Stimulated activated CD4-positive, alpha-beta T cell treated with anti-CD3 and anti-CD28 coated beads, TNF-alpha, amount 100 ng/mL, for 1 hour (primary cell): ENCODE measurements at regions not wholly inside any gene's neighbourhood (a gene's known extent, or its start where the extent isn't known, plus 50 kb on each side); places are given as distances from the start of the nearest gene placed in this dataset.
A peak's percentile ranks its signal among the peaks of the same experiment; 100 is the strongest.

Experiments
- DNase-seq, 3 donors: peaks; one replicate each; pipeline ENCODE4 v3.0.0-alpha.2; 2020; ENCODE audit warnings: low read depth in 3 of 3, low spot score in 1 of 3

GRCh38 chr12:47312808-47313426 lies 233.2 kb upstream of the AMIGO2 start:
- DNase-seq = no peak

- DNase-seq = no peak
These were observed 232.4 kb upstream of the AMIGO2 start for GRCh38 chr12:47312147-47312546.

GRCh38 chr12:47311568-47311967 lies 231.8 kb upstream of the AMIGO2 start:
- no peak for DNase-seq

- DNase-seq = no peak
These were observed 231.3 kb upstream of the AMIGO2 start for GRCh38 chr12:47311010-47311409.

DNA sequence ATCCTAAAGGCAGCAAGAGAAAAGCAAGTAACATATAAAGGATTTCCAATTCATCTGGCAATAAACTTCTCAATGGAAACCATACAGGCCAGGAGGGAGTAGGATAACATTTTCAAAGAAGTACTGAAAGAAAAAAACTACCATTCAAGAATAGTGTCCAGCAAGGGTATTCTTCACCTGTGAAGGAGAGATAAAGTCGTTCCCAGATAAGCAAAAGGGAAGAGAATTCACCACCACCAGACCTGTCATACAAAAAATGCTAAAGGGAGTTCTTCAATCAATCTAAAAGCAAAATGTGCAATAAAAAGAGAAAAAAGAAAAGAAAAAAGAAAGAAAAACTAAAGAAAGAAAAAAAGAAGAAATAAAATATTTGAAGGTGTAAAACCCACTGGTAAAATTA lies 228.9 kb upstream of the AMIGO2 start:
- DNase-seq = no peak

- DNase-seq = peak in 1 of 3 donors; percentile 28
These were observed 228.1 kb upstream of the AMIGO2 start for GRCh38 chr12:47307680-47308399.

DNA sequence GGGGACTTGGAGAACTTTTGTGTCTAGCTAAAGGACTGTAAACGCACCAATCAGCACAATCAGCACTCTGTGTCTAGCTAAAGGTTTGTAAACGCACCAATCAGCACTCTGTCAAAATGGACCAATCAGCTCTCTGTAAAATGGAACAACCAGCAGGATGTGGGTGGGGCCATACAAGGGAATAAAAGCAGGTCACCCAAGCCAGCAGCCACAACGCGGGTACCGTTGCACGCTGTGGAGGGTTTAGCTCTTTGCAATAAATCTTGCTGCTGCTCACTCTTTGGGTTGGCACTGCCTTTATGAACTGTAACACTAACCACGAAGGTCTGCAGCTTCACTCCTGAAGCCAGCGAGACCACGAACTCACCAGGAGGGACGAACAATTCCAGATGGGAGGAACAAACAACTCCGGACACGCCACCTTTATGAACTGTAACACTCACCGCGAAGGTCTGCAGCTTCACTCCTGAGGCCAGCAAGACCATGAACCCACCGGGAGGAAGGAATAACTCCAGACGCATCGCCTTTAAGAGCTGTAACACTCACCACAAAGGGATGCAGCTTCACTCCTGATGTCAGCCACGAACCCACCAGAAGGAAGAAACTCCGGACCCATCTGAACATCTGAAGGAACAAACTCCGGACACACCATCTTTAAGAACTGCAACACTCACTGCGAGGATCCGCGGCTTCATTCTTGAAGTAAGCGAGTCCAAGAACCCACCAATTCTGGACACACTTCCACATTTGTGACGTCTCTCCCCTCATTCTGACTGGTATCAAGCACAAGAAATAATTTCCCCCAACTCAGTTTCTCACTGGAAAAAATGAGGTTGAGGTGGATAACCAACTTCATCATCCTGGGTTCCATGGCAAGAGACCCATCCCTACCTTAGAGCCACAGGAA lies 227.3 kb upstream of the AMIGO2 start:
- peak; percentile 31 to 46 (median 33) for DNase-seq

- DNase-seq = no peak
These were observed 226.4 kb upstream of the AMIGO2 start for GRCh38 chr12:47306130-47306529.

DNA sequence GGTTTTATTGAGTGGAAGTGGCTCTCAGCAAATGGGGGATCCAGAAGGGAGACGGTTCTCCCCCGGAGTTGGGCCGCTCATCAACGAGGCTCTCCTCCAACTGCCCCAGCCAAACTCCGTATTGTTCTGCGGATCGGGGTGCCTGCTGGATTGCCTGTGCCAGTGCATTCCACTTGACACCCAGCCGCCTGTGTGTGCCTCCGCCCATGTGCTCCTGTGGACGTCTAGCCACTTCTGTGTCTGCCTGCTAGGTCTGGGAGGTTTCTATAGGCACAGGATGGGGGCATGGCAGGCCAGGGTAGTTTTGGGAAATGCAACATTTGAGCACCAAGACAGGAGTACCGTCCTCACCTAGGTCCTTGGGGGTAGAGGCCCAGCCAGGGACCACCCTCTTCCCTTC lies 225.7 kb upstream of the AMIGO2 start:
- no peak for DNase-seq

- DNase-seq = no peak
These were observed 224.3 kb upstream of the AMIGO2 start for GRCh38 chr12:47303995-47304560.

GRCh38 chr12:47303207-47303606 lies 223.4 kb upstream of the AMIGO2 start:
- DNase-seq = no peak

DNA sequence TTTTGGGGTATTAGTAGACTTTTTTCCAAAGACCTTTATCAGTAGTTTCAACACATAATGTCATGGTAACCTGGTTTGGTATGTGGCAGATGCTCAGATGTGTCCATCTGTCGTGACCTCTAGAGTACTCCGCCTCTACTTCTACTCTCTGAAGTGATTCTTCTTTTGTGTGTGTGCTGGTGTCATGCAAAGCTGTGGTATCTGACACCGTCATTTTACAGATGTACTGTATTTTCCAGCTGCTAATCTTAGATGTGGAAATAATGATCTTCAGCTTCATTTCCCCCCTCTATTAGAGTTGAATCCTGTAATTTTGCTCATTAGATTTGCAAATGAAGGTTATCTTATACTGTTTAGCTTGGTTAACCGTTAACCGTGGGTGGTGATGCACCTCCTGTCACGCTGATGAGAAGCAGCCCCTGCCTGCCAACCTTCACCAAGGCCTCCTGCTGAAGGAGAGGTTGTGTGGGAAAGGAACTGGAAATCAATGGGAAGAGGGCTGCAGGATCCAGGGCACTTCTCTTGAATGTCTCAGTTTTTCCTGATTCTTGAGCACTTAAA lies 222.4 kb upstream of the AMIGO2 start:
- DNase-seq = no peak

- no peak for DNase-seq
These were observed 219.8 kb upstream of the AMIGO2 start for GRCh38 chr12:47299586-47299985.

DNA sequence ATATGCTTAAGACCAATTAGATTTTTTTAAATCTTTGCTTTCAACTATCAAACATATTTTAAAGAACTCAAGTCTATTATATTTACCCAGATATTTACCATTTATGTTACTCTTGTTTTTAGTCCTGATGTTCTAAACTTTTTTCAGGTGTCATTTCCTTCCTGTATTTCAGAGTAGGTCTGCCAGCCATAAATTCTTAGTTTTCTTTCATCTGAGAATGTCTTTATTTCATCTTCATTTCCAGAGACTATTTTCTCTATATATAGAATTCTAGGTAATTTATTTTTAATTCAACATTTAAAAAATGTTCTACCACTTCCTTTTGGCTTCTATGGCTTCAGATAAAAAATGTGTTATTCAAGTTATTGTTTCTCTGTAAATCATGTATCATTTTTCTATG lies 218.2 kb upstream of the AMIGO2 start:
- no peak for DNase-seq

- DNase-seq = no peak
These were observed 217.1 kb upstream of the AMIGO2 start for GRCh38 chr12:47296828-47297227.

DNA sequence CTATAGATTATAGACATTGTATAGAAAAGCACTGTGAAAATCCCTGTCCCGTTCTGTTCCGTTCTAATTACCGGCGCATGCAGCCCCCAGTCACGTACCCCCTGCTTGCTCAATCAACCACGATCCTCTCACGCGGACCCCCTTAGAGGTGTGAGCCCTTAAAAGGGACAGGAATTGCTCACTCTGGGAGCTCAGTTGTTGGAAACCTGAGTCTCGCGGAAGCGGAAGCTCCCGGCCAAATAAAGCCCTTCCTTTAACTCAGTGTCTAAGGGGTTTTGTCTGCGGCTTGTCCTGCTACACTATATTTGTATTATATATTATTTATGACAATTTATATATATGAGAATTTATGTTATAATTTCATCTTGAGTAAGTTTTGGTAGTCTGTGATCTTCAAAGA lies 213.6 kb upstream of the AMIGO2 start:
- no peak for DNase-seq

- DNase-seq = no peak
These were observed 206.9 kb upstream of the AMIGO2 start for GRCh38 chr12:47286676-47287075.
